ENCODE measurements at regions not wholly inside any gene's neighbourhood (a gene's known extent, or its start where the extent isn't known, plus 50 kb on each side); places are given as distances from the start of the nearest gene placed in this dataset.

DNA sequence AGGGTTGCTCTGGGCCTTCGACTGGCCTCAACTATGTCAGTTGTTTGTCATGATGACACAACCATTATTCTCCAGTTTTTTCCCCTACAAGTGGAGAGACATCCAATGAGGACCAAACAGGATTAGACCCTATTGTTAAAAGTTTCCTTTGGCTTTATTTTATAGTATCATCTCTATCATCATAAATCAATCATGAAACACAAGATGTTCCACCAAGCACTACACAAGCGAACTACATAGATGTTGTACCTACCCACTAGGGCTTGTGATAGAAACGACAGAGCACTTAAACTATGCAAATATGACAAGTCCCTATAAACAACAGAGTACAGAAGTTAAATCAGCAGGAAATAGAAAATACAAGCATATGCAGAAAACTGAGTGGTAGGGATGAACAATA lies 422.5 kb upstream of the MARCKS start:
- Histone ChIP-seq H3K4me1 (peaks cover 30% of the 10 kb centered on the region), H3K9me3 (no peaks in the 10 kb centered on the region), H3K4me3 (no peak overlapping the region), H3K4me2 (no peak overlapping the region), H3K27ac (peak overlapping the region; percentile 60 to 74; a peak in 5 of 6 replicates)
- WGBS (ENCODE audit: missing lambda C conversion rate) = 86% methylated on average over 3 of the region's 3 CpGs
- no peak for FAIRE-seq
- DNase-seq (ENCODE audit: low read depth in 1 of 2, low spot score in 1 of 2) = no peak
- ChIA-PET POLR2A (no interaction called here), CTCF (no interaction called here)
- no peak for ATAC-seq
- TF ChIP-seq ZNF302 (CRISPR knock-in tag; IDR thresholded peaks at IDR 0.05) = no peak
- no peak for TF ChIP-seq RNF2 (IDR thresholded peaks at IDR 0.05; ENCODE audit: borderline replicate concordance, low read depth)
- TF ChIP-seq FOXS1 (CRISPR knock-in tag; IDR thresholded peaks at IDR 0.05) = no peak
- TF ChIP-seq MYC (IDR thresholded peaks at IDR 0.05; ENCODE audit: borderline replicate concordance, low read length) = no peak
- TF ChIP-seq KDM5A (IDR thresholded peaks at IDR 0.05) = no peak

DNA sequence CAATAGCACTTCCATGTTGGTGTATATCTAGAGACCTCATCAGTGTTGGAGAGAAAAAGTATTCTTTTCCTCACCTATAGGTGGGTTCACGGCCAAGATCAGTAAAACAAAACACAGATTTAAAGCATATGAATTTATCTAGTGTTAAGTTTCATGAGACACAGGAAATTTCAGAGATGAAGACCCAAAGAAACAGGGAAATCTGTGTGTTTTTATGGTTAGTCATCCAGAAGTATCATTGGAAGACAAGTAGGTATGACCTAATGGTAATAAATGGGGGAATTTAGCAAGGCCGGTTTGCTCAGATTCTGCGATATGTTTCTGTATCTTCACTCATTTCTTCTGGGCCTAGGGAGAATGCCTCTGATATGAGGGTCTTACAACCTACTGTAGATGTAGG lies 419.6 kb upstream of the MARCKS start:
- H3K9me3 ChIP-seq = no peaks in the 10 kb centered on the region
- 23% methylated on average over 3 of the region's 3 CpGs for WGBS (ENCODE audit: missing lambda C conversion rate)
- CTCF ChIA-PET = no interaction called here
- H3K27ac ChIP-seq = no peak overlapping the region
- no peak overlapping the region for H3K4me3 ChIP-seq
- POLR2A ChIA-PET = no interaction called here
- DNase-seq (ENCODE audit: low read depth in 1 of 2, low spot score in 1 of 2) = no peak
- no peak for FAIRE-seq
- no peak overlapping the region for H3K4me2 ChIP-seq
- TF ChIP-seq RNF2 (IDR thresholded peaks at IDR 0.05; ENCODE audit: borderline replicate concordance, low read depth) (no peak), MAZ (IDR thresholded peaks at IDR 0.05; ENCODE audit: borderline replicate concordance, low read depth, low read length) (no peak), BHLHE40 (IDR thresholded peaks at IDR 0.05; ENCODE audit: low read depth, low read length) (no peak), CHD4 (IDR thresholded peaks at IDR 0.05; ENCODE audit: borderline replicate concordance) (no peak), HDAC2 (IDR thresholded peaks at IDR 0.05) (no peak), SREBF2 (IDR thresholded peaks at IDR 0.05) (no peak), RARB (CRISPR knock-in tag; IDR thresholded peaks at IDR 0.05) (no peak), ESRRA (IDR thresholded peaks at IDR 0.05; ENCODE audit: borderline replicate concordance, low read length) (no peak)
- TF ChIP-seq, protein P1, sequence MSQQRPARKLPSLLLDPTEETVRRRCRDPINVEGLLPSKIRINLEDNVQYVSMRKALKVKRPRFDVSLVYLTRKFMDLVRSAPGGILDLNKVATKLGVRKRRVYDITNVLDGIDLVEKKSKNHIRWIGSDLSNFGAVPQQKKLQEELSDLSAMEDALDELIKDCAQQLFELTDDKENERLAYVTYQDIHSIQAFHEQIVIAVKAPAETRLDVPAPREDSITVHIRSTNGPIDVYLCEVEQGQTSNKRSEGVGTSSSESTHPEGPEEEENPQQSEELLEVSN (IDR thresholded peaks at IDR 0.05; ENCODE audit: borderline replicate concordance, low read depth) = no peak
- peaks cover 27% of the 10 kb centered on the region for H3K4me1 ChIP-seq
- no peak for ATAC-seq

DNA sequence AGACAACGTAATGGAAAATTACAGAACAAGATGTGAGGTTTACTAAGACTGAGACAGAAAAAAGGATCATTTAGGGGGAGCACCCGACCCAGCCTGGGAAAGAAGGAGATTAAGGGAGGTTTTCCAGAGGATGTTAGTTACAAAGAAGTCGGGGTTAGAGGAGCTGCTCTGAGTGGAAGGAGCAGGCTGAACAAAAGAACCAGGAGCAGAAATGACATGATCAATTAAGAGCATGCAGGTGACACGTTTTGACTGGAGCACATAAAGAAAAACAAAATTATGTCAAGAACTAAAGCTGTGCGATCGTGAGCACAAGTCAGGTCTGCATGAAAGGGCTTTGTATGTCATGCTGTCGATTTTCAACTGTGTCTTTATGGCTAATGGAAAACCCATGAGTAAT lies 417.3 kb upstream of the MARCKS start:
- TF ChIP-seq RARB (CRISPR knock-in tag; IDR thresholded peaks at IDR 0.05) (no peak), RAD21 (conservative IDR thresholded peaks at IDR 0.05 in 1 of 2, IDR thresholded peaks at IDR 0.05 in 1 of 2) (no peak), JUN (IDR thresholded peaks at IDR 0.05) (no peak), RCOR1 (IDR thresholded peaks at IDR 0.05; ENCODE audit: low read depth, low read length) (no peak), EHMT2 (IDR thresholded peaks at IDR 0.05; ENCODE audit: low read depth) (no peak), RFX5 (IDR thresholded peaks at IDR 0.05) (no peak), HOXA7 (CRISPR knock-in tag; IDR thresholded peaks at IDR 0.05) (no peak), BHLHE40 (IDR thresholded peaks at IDR 0.05; ENCODE audit: low read depth, low read length) (no peak), EHF (CRISPR knock-in tag; IDR thresholded peaks at IDR 0.05) (no peak), NR3C1 (IDR thresholded peaks at IDR 0.05) (no peak)
- TF ChIP-seq, protein P2, sequence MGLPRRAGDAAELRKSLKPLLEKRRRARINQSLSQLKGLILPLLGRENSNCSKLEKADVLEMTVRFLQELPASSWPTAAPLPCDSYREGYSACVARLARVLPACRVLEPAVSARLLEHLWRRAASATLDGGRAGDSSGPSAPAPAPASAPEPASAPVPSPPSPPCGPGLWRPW (IDR thresholded peaks at IDR 0.05) = no peak
- TF ChIP-seq, protein P1 (IDR thresholded peaks at IDR 0.05; ENCODE audit: borderline replicate concordance, low read depth) = no peak
- Histone ChIP-seq H3K27ac (no peak overlapping the region), H3K4me2 (no peak overlapping the region), H3K9me3 (no peaks in the 10 kb centered on the region), H3K4me1 (peaks cover 8% of the 10 kb centered on the region), H3K4me3 (no peak overlapping the region)
- ATAC-seq (no peak), DNase-seq (ENCODE audit: low read depth in 1 of 2, low spot score in 1 of 2) (no peak), FAIRE-seq (no peak)
- WGBS (ENCODE audit: missing lambda C conversion rate) = 68% methylated on average over 7 of the region's 7 CpGs
- ChIA-PET CTCF (interaction anchor here (1.3 kb wide), 1 partner anchor 419 kb away, joined by 3 read pairs; no protein-coding TSS in a partner anchor), POLR2A (no interaction called here)

Measured in A549 (cell line).